ENCODE measurements at regions not wholly inside any gene's neighbourhood (a gene's known extent, or its start where the extent isn't known, plus 50 kb on each side); places are given as distances from the start of the nearest gene placed in this dataset.
"Not testable (repeated sequence)": the region's sequence is repeated elsewhere in the genome, so short reads cannot be mapped to it uniquely, and the experiment has no call there.

DNA sequence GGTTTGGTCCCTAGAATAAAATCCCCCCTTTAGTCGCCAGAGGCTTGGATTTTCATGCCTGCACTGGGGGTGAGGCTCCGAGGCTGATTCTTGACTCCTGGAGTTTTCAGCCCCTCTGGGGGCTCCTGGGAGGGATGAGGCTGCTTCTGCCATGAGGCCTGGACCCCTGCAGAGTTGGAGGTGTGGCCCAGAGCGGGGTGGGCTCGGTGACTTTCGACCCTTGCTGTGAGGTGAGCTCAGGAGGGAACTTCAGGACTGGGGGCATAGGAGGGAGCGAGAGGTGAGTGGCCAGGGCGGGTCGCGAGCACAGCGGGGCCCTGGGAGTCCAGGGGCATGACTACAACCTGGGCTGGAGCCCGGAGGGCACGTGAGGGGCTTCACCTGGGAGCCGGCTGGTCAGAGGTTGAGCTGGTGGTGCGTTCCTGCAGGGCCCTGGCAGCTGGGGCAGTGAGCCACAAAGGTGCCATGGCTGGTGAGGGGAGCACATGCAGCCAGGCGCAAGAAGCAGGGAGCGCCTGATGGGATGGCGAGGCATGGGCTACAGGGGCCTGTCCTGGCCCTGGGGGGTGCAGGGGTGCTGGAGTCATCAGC, 168.2 kb downstream of the KIF26A start:
- no peak for DNase-seq

- DNase-seq = no peak
Observed at GRCh38 chr14:104307246-104307626, 168.8 kb downstream of the KIF26A start.

DNA sequence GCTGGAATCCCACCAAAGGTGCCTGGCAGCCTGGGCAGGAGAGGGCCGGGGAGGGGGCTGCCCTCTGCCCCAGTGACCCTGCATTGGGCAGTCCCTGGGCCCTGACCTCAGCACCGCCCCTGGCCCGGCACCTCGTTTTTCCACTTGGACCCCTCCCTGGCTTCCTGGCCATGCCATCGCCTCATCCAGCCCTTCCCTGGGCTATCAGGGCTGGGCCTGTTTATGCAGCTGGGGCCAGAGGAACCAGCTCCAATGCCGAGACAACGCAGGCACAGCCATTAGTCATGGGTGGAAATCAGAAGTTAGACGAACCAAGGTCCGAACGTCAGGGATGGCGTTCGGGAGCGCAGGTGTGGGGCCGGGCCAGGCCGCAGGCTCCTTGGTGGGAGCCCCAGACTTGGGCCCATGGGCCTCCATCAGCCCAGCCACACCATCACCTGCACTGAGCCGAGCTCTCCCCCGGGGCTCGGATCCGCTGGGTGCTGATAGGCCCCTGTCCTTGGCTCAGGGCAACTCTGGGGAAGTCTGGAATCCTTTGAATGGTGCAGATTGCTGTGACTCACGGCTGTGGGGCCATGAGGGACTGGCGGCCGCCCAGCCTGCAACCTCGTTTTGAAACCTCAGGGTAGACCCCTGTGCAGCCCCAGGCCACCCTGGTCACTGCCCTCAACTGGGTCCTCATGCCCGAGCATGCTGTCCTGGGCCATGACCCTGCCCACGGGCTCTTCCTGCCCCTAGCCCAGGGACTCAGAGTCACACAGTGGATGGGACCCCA, 169.4 kb downstream of the KIF26A start:
- DNase-seq = no peak

DNA sequence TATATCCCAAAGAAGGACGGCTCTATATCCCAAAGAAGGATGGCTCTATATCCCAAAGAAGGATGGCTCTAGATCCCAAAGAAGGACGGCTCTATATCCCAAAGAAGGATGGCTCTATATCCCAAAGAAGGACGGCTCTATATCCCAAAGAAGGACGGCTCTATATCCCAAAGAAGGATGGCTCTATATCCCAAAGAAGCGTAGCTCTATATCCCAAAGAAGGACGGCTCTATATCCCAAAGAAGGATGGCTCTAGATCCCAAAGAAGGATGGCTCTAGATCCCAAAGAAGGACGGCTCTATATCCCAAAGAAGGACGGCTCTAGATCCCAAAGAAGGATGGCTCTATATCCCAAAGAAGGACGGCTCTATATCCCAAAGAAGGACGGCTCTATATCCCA, 170.1 kb downstream of the KIF26A start:
- not testable (repeated sequence) for DNase-seq

- no peak for DNase-seq
Observed at GRCh38 chr14:104309657-104310369, 171.4 kb downstream of the KIF26A start.

DNA sequence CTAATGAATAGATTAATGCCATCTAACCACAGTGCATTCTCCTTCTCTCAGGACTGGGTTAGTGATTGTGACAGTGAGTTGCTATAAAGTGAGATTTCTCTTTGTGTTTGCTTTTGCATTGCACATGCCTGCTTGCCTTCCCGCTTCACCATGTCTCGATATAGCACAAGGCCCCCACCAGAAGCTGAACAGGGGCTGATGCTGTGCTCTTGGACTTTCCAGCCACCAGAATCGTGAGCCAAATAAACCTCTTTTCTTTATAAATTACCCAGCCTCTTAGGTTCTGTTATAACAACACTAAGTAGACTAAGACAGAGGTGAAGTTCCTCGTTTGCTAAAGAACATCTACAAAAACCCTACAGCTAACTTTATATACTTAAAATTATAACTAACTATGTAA, 173.0 kb downstream of the KIF26A start:
- DNase-seq = no peak

DNA sequence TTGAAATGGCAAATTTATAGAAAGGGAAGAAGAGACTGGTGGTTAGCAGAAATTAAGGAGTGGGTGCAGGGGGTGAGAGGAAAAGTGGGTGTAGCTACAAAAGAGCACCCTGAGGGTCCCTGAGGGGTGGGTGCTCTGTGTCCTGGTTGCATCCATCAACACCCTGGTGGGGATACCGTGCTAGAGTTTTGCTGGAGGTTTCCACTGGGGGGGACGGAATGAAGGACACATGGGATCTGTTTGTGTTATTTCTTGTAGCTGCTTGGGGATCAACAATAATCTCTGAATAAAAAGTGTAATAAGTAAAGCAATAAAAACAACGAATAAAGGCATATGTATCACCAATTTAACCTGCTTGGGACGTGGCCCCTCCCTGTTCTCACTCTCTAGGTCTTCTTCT, 175.3 kb downstream of the KIF26A start:
- DNase-seq = no peak

DNA sequence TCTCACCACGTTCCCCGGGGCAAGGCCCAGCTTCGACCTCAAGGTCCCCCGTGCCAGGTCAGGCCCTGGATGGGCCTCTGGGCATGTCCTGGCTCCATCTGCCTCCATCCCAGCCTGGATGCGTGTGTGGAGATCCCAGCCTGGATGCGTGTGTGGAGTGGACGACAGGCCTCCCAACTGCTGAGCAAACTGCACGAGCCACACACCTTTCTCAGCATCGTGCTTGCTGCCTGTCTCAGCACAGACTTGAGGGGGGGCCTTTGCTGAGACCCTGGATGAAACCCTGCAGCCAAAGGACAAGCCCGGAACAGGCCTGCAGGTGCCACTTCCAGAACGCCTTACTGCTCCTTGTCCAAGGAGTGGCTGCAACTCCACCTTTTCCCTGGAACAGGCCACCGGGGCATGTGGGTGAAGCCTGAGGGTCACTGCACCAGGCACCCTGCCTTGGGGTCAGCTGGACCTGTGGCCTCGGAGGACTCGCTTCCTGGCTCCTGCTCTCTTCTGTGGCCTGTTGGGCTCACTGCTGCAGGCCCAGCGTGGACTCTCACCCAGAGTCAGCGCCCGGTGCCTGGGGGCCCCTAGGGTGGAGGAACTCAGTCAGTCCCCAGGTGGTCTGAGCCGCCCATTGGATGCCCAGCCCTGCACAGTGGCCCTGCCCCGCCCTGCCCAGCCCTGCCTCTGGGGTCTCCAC, 176.0 kb downstream of the KIF26A start:
- no peak for DNase-seq

DNA sequence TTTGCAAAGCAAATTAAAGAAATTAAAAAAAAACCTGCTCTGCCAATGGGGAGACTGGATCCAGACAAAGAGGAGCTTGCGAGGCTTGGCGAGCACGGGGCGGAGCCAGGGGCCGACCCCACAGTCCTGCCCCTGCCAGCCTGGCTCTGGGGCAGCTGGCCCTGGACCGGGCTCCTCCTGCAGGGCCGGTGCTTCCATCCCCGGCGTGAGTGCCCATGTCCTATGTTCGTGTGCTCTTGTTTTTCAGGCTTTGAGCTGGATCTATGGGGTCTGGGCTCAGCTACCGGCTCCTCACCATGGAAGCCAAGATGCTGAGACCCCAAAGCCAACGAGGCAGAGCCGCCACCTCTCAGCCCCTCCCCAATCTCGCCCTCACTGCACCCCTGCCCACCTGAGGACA, 176.8 kb downstream of the KIF26A start:
- no peak for DNase-seq

- no peak for DNase-seq
Observed at GRCh38 chr14:104315625-104316024, 177.2 kb downstream of the KIF26A start.

- no peak for DNase-seq
Observed at GRCh38 chr14:104316121-104316722, 177.8 kb downstream of the KIF26A start.

- no peak for DNase-seq
Observed at GRCh38 chr14:104316723-104317491, 178.5 kb downstream of the KIF26A start.

- no peak for DNase-seq
Observed at GRCh38 chr14:104317492-104317805, 179.1 kb downstream of the KIF26A start.

- DNase-seq = no peak
Observed at GRCh38 chr14:104317975-104318557, 179.7 kb downstream of the KIF26A start.

DNA sequence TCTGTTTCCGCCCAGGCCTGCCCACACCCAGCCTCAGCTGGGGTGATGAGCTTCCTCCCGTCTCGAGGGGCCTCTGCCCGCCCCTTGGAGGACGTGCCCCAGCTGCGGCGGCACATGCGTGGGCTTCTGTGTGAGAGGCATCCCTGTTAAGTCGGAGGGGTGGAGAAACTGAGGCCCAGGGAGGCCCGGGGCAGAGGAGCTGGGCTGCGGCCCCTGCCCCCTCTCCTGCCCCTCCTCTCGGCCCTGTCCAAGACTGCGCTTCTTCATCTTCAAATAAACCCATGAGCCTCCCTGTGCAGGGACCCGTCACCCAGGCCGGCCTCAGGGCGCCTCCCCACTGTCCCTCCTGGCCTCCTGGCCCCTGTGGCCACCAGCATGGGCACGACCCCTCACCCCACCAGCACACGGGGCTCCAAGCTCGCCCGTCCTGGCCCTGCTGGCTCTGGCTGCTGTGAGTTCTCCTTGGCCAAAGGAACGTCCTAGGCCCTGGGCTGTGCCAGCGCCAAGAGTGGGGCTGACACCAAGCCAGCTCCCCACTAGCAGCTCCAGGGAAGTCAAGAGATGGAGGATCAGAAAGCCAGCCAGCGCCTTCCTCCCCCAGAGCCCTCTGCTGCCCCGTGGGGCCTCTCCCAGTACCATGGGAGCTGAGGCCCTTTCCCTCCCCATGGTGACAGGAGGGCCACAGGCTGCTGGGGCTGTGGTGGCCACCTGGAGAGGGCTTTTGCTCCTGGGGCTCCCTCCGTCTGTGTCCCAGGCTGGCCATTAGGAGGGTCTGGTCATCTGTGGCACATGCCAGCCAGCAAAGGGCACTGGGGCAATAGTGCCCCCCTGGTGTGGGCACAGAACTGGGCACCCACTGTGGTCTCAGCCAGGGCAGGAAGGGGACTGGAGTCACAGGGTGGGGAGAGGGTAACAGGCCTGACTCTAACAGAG, 180.4 kb downstream of the KIF26A start:
- no peak for DNase-seq

GRCh38 chr14:104319491-104320241, 181.3 kb downstream of the KIF26A start:
- no peak for DNase-seq

GRCh38 chr14:104320611-104321086, 182.3 kb downstream of the KIF26A start:
- no peak for DNase-seq

DNA sequence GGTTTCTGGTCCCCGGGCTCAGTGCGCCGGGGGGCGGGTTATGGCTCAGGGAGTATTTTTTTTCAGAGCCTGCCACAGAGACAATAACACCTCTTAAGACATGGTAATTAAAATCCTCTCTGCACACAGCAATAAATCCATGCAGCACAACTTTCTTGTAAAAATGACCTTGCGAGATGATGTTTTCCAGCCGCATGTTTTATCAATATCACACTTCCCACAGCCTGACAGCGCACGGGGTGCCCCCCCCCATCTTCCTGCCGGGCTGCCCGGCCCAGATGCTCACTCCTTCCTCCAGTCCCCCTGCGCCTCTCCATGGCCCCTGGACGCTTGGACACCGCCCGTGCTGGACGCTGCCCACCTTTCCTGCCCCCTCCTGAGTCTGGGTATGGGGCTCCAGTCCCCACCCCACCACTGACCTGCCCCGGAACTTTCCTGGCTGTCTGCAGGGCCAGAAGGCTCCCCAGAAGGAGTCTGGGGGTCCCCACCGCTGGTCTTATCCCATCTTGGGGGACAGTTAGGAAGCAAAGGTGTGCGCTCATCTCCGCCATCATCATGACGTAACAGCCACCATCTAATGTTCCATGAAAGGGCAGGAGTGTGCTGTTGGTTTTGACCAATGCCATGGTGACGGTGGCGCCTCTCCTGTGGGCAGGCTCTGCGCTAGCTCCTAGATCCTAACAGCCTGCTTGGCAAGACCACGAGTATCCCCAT, 182.9 kb downstream of the KIF26A start:
- DNase-seq = no peak

GRCh38 chr14:104321802-104322130, 183.4 kb downstream of the KIF26A start:
- DNase-seq = no peak

Measured in NCI-H1436 (cell line).